ENCODE measurements at regions not wholly inside any gene's neighbourhood (a gene's known extent, or its start where the extent isn't known, plus 50 kb on each side); places are given as distances from the start of the nearest gene placed in this dataset.

DNA sequence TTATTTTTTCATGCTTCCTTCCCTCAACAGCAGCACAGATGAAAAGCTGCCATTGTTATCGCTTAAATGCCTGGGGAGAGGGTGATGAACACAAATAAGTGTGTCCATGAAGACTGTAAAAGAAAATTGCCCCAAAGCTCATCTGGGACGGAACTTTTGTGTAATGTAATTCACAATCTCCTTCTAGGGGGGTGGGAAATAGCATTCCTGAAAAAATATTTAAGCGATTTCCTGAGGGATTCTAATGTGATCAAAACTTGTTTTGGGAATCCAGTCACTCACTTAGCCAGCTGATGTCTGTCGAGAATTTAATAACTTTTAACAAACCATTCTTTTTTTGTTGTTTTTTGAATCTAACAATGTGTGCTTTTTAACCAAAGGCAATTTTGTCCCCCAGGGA is 427.9 kb downstream of the PLCL1 start:
- no peak for TF ChIP-seq CTCF (IDR thresholded peaks at IDR 0.05; ENCODE audit: insufficient read depth, low read depth, low read length)
- TF ChIP-seq EZH2 (IDR thresholded peaks at IDR 0.05; ENCODE audit: insufficient read depth, low read length): no peak
